ENCODE measurements at regions not wholly inside any gene's neighbourhood (a gene's known extent, or its start where the extent isn't known, plus 50 kb on each side); places are given as distances from the start of the nearest gene placed in this dataset.

- DNase-seq (ENCODE audit: low read depth in 2 of 2): peak in 1 of 2 donors; percentile 22
- Histone ChIP-seq H4K20me1 (ENCODE audit: control insufficient read depth, extremely low read depth, insufficient read depth, low read length) (no peaks in the 10 kb centered on the region), H3K27me3 (ENCODE audit: control insufficient read depth, insufficient read depth, low read length) (no peaks in the 10 kb centered on the region), H2AFZ (ENCODE audit: low read length) (no peak overlapping the region), H3K4me1 (ENCODE audit: control insufficient read depth, extremely low read depth, insufficient read depth, low read length) (no peaks in the 10 kb centered on the region), H3K79me2 (ENCODE audit: control insufficient read depth, insufficient read depth, low read length) (no peaks in the 10 kb centered on the region), H3K27ac (ENCODE audit: insufficient read depth, low read length) (no peak overlapping the region), H3K4me3 (replicated peaks in 1 of 4; ENCODE audit: control extremely low read depth in 1 of 4, insufficient read depth in 1 of 4, low read depth in 3 of 4, low read length in 4 of 4) (no peak overlapping the region), H3K9ac (ENCODE audit: insufficient read depth, low read length) (no peak overlapping the region), H3K36me3 (ENCODE audit: control insufficient read depth, insufficient read depth, low read length) (no peaks in the 10 kb centered on the region), H3K9me3 (ENCODE audit: control insufficient read depth, insufficient read depth, low read depth, low read length) (no peaks in the 10 kb centered on the region), H3K4me2 (ENCODE audit: extremely low read depth, insufficient read depth, low read length) (no peak overlapping the region)
- TF ChIP-seq CTCF (conservative IDR thresholded peaks at IDR 0.05 in 1 of 2, IDR thresholded peaks at IDR 0.05 in 1 of 2; ENCODE audit: low read depth in 1 of 2, low read length in 2 of 2) (no peak), EZH2 (IDR thresholded peaks at IDR 0.05; ENCODE audit: low read length, missing control alignments) (no peak)
Measured at GRCh38 chr12:90028635-90029051, 320.0 kb upstream of the ATP2B1 start.

- peak in 1 of 2 donors; percentile 23 for DNase-seq (ENCODE audit: low read depth in 2 of 2)
- Histone ChIP-seq H3K27ac (ENCODE audit: insufficient read depth, low read length) (no peak overlapping the region), H2AFZ (ENCODE audit: low read length) (no peak overlapping the region)
Measured at GRCh38 chr12:90027889-90028634, 319.4 kb upstream of the ATP2B1 start.

GRCh38 chr12:90027041-90027440 lies 318.4 kb upstream of the ATP2B1 start:
- H3K27ac ChIP-seq (ENCODE audit: insufficient read depth, low read length): no peak overlapping the region
- TF ChIP-seq CTCF (conservative IDR thresholded peaks at IDR 0.05 in 1 of 2, IDR thresholded peaks at IDR 0.05 in 1 of 2; ENCODE audit: low read depth in 1 of 2, low read length in 2 of 2) (no peak), EZH2 (IDR thresholded peaks at IDR 0.05; ENCODE audit: low read length, missing control alignments) (no peak)
- H2AFZ ChIP-seq (ENCODE audit: low read length): no peak overlapping the region
- H3K79me2 ChIP-seq (ENCODE audit: control insufficient read depth, insufficient read depth, low read length): no peaks in the 10 kb centered on the region
- H3K9ac ChIP-seq (ENCODE audit: insufficient read depth, low read length): no peak overlapping the region
- H3K9me3 ChIP-seq (ENCODE audit: control insufficient read depth, insufficient read depth, low read depth, low read length): no peaks in the 10 kb centered on the region
- H3K4me2 ChIP-seq (ENCODE audit: extremely low read depth, insufficient read depth, low read length): no peak overlapping the region
- no peaks in the 10 kb centered on the region for H3K27me3 ChIP-seq (ENCODE audit: control insufficient read depth, insufficient read depth, low read length)
- no peaks in the 10 kb centered on the region for H3K36me3 ChIP-seq (ENCODE audit: control insufficient read depth, insufficient read depth, low read length)
- no peaks in the 10 kb centered on the region for H3K4me1 ChIP-seq (ENCODE audit: control insufficient read depth, extremely low read depth, insufficient read depth, low read length)
- no peak overlapping the region for H3K4me3 ChIP-seq (replicated peaks in 1 of 4; ENCODE audit: control extremely low read depth in 1 of 4, insufficient read depth in 1 of 4, low read depth in 3 of 4, low read length in 4 of 4)
- H4K20me1 ChIP-seq (ENCODE audit: control insufficient read depth, extremely low read depth, insufficient read depth, low read length): no peaks in the 10 kb centered on the region
- no peak for DNase-seq (ENCODE audit: low read depth in 2 of 2)

More at GRCh38 chr12:90027889-90028634, 319.4 kb upstream of the ATP2B1 start:
- Histone ChIP-seq H3K27me3 (ENCODE audit: control insufficient read depth, insufficient read depth, low read length) (no peaks in the 10 kb centered on the region), H3K4me1 (ENCODE audit: control insufficient read depth, extremely low read depth, insufficient read depth, low read length) (no peaks in the 10 kb centered on the region), H3K9me3 (ENCODE audit: control insufficient read depth, insufficient read depth, low read depth, low read length) (no peaks in the 10 kb centered on the region), H3K9ac (ENCODE audit: insufficient read depth, low read length) (no peak overlapping the region), H3K79me2 (ENCODE audit: control insufficient read depth, insufficient read depth, low read length) (no peaks in the 10 kb centered on the region), H4K20me1 (ENCODE audit: control insufficient read depth, extremely low read depth, insufficient read depth, low read length) (no peaks in the 10 kb centered on the region), H3K4me3 (replicated peaks in 1 of 4; ENCODE audit: control extremely low read depth in 1 of 4, insufficient read depth in 1 of 4, low read depth in 3 of 4, low read length in 4 of 4) (no peak overlapping the region), H3K36me3 (ENCODE audit: control insufficient read depth, insufficient read depth, low read length) (no peaks in the 10 kb centered on the region), H3K4me2 (ENCODE audit: extremely low read depth, insufficient read depth, low read length) (no peak overlapping the region)
- TF ChIP-seq CTCF (conservative IDR thresholded peaks at IDR 0.05 in 1 of 2, IDR thresholded peaks at IDR 0.05 in 1 of 2; ENCODE audit: low read depth in 1 of 2, low read length in 2 of 2) (no peak), EZH2 (IDR thresholded peaks at IDR 0.05; ENCODE audit: low read length, missing control alignments) (no peak)
